Prostate gland (tissue), 2 donors: ENCODE measurements at regions not wholly inside any gene's neighbourhood (a gene's known extent, or its start where the extent isn't known, plus 50 kb on each side); places are given as distances from the start of the nearest gene placed in this dataset.

Experiments
- DNase-seq: peaks from one replicate; pipeline ENCODE4 v3.0.0-alpha.2; 2019; ENCODE audit warnings: low spot score
- H3K27ac ChIP-seq, 2 donors: fragments of 200-600 bp; sonication (generic); 2 replicates each; pipeline ENCODE4 v1.5.1; 2017 to 2019
- H3K27me3 ChIP-seq: fragments of 200-600 bp; sonication (generic); replicated peaks from 2 replicates; pipeline ENCODE4 v1.5.1; 2019; ENCODE audit not compliant: insufficient read depth
- H3K36me3 ChIP-seq, 2 donors: fragments of 200-600 bp; sonication (generic); 1 replicate in 1 of 2; 2 replicates in 1 of 2; pipeline versions ENCODE4 v1.5.1 to v1.8.1; 2017 to 2019
- H3K4me1 ChIP-seq: fragments of 200-600 bp; sonication (generic); replicated peaks from 2 replicates; pipeline ENCODE4 v1.5.1; 2019
- H3K4me3 ChIP-seq, 2 donors: fragments of 200-600 bp; sonication (generic); 2 replicates each; pipeline ENCODE4 v1.5.1; 2017 to 2019
- H3K9me3 ChIP-seq: fragments of 200-600 bp; sonication (generic); 2 replicates; pipeline ENCODE4 v1.5.1; 2017
- CTCF ChIP-seq, 4 experiments: fragments of 200-600 bp in 2 of 4; fragments of 450-650 bp in 2 of 4; sonication (generic) in 2 of 4; IDR thresholded peaks; 1 replicate in 3 of 4; 2 replicates in 1 of 4; pipeline ENCODE4 v1.5.1; 2016 to 2019; ENCODE audit warnings: antibody characterized with exemption in 4 of 4, mild to moderate bottlenecking in 2 of 4, moderate library complexity in 2 of 4
- POLR2A ChIP-seq: fragments of 450-650 bp; IDR thresholded peaks from one replicate; pipeline ENCODE4 v1.6.1; 2016; ENCODE audit warnings: antibody characterized with exemption, mild to moderate bottlenecking
- POLR2AphosphoS5 ChIP-seq: sonication (generic); formaldehyde crosslinking; IDR thresholded peaks from one replicate; pipeline ENCODE4 v1.6.1; 2017; ENCODE audit warnings: antibody characterized with exemption
- WGBS: methylation state at CpG from one replicate; pipeline ENCODE4 v1.1.5; 2018; 5-methylcytosine and 5-hydroxymethylcytosine counted together
- intact Hi-C: fragments of 100-400 bp; cut with DNase I; formaldehyde crosslinking; loops from one replicate; pipeline ENCODE4 v1.14.2; 2022

- Histone ChIP-seq H3K4me1 (no peaks in the 10 kb centered on the region), H3K9me3 (no peaks in the 10 kb centered on the region), H3K27me3 (no peaks in the 10 kb centered on the region), H3K4me3 (no peak overlapping the region), H3K27ac (no peak overlapping the region), H3K36me3 (no peaks in the 10 kb centered on the region)
- TF ChIP-seq CTCF (IDR thresholded peaks at IDR 0.05) (no peak), POLR2AphosphoS5 (no peak), POLR2A (no peak)
- intact Hi-C loops, result no loop called here
- DNase-seq, result no peak
- 62% methylated on average over 7 of the region's 7 CpGs for WGBS
Measured at GRCh38 chr13:99734013-99734693, 232.9 kb downstream of the TM9SF2 start.

GRCh38 chr13:99733346-99733745 is 232.1 kb downstream of the TM9SF2 start:
- H3K9me3 ChIP-seq, result no peaks in the 10 kb centered on the region
- WGBS, result 67% methylated on average over 7 of the region's 7 CpGs
- no peaks in the 10 kb centered on the region for H3K4me1 ChIP-seq
- no peak for TF ChIP-seq CTCF (IDR thresholded peaks at IDR 0.05)
- no peak for TF ChIP-seq POLR2AphosphoS5
- no peak for TF ChIP-seq POLR2A
- DNase-seq, result no peak
- H3K4me3 ChIP-seq, result no peak overlapping the region
- H3K36me3 ChIP-seq, result no peaks in the 10 kb centered on the region
- no peaks in the 10 kb centered on the region for H3K27me3 ChIP-seq
- intact Hi-C loops, result no loop called here
- no peak overlapping the region for H3K27ac ChIP-seq

DNA sequence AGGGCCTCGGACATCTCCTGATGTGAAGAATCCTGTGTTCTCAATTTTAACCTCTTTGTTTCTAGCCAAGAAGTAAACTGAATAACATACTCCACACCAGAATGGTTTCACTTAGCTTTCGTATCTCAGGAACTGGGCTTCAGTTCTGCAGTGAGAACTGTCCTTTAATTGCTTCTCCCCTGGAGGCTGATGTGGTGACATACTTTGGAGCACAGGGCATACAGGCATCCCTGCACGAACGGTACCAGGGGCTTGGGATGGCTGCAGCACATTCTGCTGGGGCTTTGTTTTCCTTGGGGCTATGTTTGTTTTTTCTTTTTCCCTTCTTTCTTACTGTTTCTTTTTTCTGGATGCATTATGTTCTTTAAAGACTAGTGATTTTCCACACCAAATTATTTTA is 230.5 kb downstream of the TM9SF2 start:
- Histone ChIP-seq H3K4me3 (no peak overlapping the region), H3K4me1 (no peaks in the 10 kb centered on the region), H3K27ac (no peak overlapping the region), H3K36me3 (no peaks in the 10 kb centered on the region), H3K27me3 (no peaks in the 10 kb centered on the region), H3K9me3 (no peaks in the 10 kb centered on the region)
- WGBS, result 74% methylated on average over 4 of the region's 4 CpGs
- intact Hi-C loops, result no loop called here
- DNase-seq, result no peak
- TF ChIP-seq POLR2A (no peak), CTCF (IDR thresholded peaks at IDR 0.05) (no peak)

DNA sequence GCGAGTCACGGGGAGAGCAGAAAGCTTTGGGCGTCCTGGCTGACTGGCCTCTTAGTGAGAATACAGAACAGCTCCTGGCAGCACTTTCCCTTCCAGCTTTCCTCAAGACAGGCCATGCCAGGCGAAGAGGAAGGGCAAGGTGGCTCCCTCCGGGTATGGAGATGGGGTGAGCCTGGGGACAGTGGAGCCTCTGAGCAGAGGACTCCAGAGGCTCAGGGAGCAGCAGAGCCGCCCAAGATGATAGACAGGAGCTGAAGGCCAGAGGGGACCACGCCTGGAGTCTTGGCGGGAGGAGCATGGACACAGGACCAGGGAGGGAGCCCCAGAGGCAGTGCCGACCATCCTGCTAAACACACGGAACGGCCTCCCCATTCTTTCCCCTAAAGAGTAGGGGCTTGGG is 229.1 kb downstream of the TM9SF2 start:
- H3K27me3 ChIP-seq, result no peaks in the 10 kb centered on the region
- intact Hi-C loops, result no loop called here
- 92% methylated on average over 9 of the region's 11 CpGs for WGBS

More for the DNA sequence above, 229.1 kb downstream of the TM9SF2 start:
- DNase-seq, result no peak
- no peak overlapping the region for H3K27ac ChIP-seq
- H3K9me3 ChIP-seq, result no peaks in the 10 kb centered on the region
- H3K36me3 ChIP-seq, result no peaks in the 10 kb centered on the region
- TF ChIP-seq POLR2AphosphoS5 (no peak), POLR2A (no peak), CTCF (IDR thresholded peaks at IDR 0.05) (no peak)
- H3K4me3 ChIP-seq, result no peak overlapping the region
- H3K4me1 ChIP-seq, result no peaks in the 10 kb centered on the region
